GM12864 (cell line): ENCODE measurements at regions not wholly inside any gene's neighbourhood (a gene's known extent, or its start where the extent isn't known, plus 50 kb on each side); places are given as distances from the start of the nearest gene placed in this dataset.

ENCODE experiments used
- DNase-seq: peaks from one replicate; pipeline ENCODE4 v3.0.0-alpha.2; 2011; ENCODE audit warnings: low read depth
- H3K4me3 ChIP-seq: 2 replicates; pipeline ENCODE4 v1.5.1; 2011; ENCODE audit warnings: mild to moderate bottlenecking, low read depth, low read length, control low read depth
- TF ChIP-seq, protein P1 (sequence below): IDR thresholded peaks from 2 replicates; pipeline ENCODE4 v1.5.1; 2011; ENCODE audit warnings: low read depth, mild to moderate bottlenecking, moderate library complexity, low read length, control low read depth, inconsistent platforms; ENCODE audit errors: missing control alignments

DNA sequence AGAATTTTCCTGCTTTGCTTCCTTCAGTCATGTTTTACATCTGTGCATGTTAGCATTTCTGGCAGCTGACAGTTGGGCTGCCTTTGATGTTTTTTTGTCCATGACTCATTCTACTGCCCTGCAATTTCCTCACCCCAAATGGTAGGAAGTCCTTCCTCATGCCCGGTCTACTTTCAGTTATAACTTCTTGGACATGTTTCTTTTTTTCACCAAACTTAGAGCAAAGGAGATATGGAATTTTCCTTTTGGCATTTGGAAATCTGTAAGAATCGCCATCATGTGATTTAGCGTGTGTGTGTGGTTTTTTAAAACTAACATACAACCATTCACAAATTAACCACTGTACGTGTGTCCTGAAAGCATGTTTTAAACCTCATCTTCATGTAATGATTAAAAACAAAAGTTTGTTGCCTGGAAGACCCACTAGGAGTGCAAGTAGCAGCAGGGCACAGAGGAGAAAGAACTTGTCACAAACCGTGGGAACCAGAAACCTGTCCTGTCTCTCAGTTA lies 430.7 kb upstream of the CFAP20DC start:
- peak; percentile 55 for DNase-seq
- TF ChIP-seq, protein P1, sequence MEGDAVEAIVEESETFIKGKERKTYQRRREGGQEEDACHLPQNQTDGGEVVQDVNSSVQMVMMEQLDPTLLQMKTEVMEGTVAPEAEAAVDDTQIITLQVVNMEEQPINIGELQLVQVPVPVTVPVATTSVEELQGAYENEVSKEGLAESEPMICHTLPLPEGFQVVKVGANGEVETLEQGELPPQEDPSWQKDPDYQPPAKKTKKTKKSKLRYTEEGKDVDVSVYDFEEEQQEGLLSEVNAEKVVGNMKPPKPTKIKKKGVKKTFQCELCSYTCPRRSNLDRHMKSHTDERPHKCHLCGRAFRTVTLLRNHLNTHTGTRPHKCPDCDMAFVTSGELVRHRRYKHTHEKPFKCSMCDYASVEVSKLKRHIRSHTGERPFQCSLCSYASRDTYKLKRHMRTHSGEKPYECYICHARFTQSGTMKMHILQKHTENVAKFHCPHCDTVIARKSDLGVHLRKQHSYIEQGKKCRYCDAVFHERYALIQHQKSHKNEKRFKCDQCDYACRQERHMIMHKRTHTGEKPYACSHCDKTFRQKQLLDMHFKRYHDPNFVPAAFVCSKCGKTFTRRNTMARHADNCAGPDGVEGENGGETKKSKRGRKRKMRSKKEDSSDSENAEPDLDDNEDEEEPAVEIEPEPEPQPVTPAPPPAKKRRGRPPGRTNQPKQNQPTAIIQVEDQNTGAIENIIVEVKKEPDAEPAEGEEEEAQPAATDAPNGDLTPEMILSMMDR: peak; percentile 13
- H3K4me3 ChIP-seq: no peak overlapping the region

GRCh38 chr3:59473636-59474035 lies 423.8 kb upstream of the CFAP20DC start:
- TF ChIP-seq, protein P1: no peak
- H3K4me3 ChIP-seq: no peak overlapping the region
- DNase-seq: no peak

- no peak for DNase-seq
- TF ChIP-seq, protein P1: no peak
- H3K4me3 ChIP-seq: no peak overlapping the region
These were observed 422.7 kb upstream of the CFAP20DC start for GRCh38 chr3:59472541-59472940.

- H3K4me3 ChIP-seq: no peak overlapping the region
- no peak for DNase-seq
- TF ChIP-seq, protein P1: no peak
These were observed 420.3 kb upstream of the CFAP20DC start for GRCh38 chr3:59469948-59470723.

DNA sequence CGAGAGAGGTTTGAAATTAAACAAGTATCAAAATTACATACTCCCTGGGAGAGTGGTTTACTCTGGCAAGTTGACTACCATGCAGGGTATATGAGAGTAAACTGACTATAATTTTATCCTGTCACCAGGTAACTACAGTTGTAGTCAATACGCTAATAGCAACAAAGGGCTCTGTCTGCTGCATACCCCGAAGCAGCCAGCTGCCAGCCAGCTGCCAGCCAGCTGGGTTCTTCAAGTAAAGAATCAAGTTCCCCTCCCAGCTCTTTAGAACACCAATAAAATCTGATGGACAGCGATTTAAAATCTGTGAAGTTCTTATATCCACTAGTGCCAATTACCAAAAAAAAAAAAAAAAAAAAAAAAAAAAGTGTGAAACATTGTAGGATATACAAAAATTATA lies 417.7 kb upstream of the CFAP20DC start:
- TF ChIP-seq, protein P1: no peak
- H3K4me3 ChIP-seq: no peak overlapping the region
- no peak for DNase-seq

- H3K4me3 ChIP-seq: no peak overlapping the region
- no peak for DNase-seq
- TF ChIP-seq, protein P1: no peak
These were observed 414.4 kb upstream of the CFAP20DC start for GRCh38 chr3:59464187-59464586.

DNA sequence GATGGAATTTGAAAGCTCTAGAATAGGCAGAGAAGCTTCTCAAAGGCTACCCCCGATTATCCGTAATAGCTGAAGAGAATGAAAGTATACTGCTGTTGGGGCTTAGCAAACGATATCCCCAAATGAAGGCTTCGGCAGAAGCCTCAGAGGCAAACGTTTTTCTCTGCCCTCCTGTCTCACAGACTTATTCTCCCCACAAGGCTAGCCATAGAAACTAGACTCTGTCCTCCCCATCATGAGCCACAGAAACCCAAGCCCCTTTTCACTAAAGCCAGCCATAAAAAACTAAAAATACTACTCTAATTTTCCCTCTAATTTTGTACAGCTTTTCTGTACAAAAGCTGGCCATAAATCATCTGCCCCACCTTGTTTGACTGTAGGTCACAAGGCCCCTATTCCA lies 413.4 kb upstream of the CFAP20DC start:
- TF ChIP-seq, protein P1: no peak
- no peak for DNase-seq
- H3K4me3 ChIP-seq: no peak overlapping the region
